Fibroblast of villous mesenchyme (primary cell): ENCODE measurements at regions not wholly inside any gene's neighbourhood (a gene's known extent, or its start where the extent isn't known, plus 50 kb on each side); places are given as distances from the start of the nearest gene placed in this dataset.

ENCODE experiments used
- DNase-seq: peaks from one replicate; pipeline ENCODE4 v3.0.0-alpha.2; 2010; ENCODE audit warnings: low read depth
- H3K4me3 ChIP-seq: 2 replicates; pipeline ENCODE4 v1.5.1; 2011; ENCODE audit warnings: low read depth, mild to moderate bottlenecking, low read length
- CTCF ChIP-seq: IDR thresholded peaks from 2 replicates; pipeline ENCODE4 v1.5.1; 2012; ENCODE audit warnings: low read depth, mild to moderate bottlenecking, low read length; ENCODE audit not compliant: insufficient read depth

GRCh38 chr6:71496722-71497033 is 208.1 kb downstream of the OGFRL1 start:
- no peak for DNase-seq
- TF ChIP-seq CTCF, result no peak
- no peak overlapping the region for H3K4me3 ChIP-seq

GRCh38 chr6:71498638-71499037 is 210.0 kb downstream of the OGFRL1 start:
- no peak overlapping the region for H3K4me3 ChIP-seq
- TF ChIP-seq CTCF, result no peak
- no peak for DNase-seq

- no peak for TF ChIP-seq CTCF
- no peak for DNase-seq
- H3K4me3 ChIP-seq, result no peak overlapping the region
Observed at GRCh38 chr6:71499667-71500066, 211.1 kb downstream of the OGFRL1 start.

- DNase-seq, result no peak
- H3K4me3 ChIP-seq, result no peak overlapping the region
- no peak for TF ChIP-seq CTCF
Observed at GRCh38 chr6:71502168-71502567, 213.6 kb downstream of the OGFRL1 start.

DNA sequence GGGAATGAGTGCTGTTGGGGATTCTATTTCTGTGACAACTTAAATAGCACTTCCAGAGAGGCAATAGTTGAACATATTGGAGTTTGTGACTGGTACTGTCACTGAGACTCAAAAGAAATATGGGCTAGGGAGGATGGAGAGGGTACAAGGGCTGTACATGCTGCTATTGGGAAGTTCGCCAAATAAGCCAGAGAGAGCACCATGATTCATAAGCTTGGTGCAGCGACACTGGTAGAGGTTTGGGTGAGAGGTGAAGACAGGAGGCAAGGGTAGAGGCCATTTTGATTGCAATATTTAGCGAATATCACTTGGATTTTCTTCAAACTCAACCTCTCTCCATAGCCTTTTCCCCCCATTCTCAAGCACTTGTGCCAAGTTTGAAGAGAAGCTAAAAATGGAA is 214.3 kb downstream of the OGFRL1 start:
- DNase-seq, result no peak

GRCh38 chr6:71507183-71507582 is 218.6 kb downstream of the OGFRL1 start:
- DNase-seq, result no peak
- TF ChIP-seq CTCF, result no peak
- no peak overlapping the region for H3K4me3 ChIP-seq

More for the DNA sequence above, 214.3 kb downstream of the OGFRL1 start:
- H3K4me3 ChIP-seq, result no peak overlapping the region
- TF ChIP-seq CTCF, result no peak

DNA sequence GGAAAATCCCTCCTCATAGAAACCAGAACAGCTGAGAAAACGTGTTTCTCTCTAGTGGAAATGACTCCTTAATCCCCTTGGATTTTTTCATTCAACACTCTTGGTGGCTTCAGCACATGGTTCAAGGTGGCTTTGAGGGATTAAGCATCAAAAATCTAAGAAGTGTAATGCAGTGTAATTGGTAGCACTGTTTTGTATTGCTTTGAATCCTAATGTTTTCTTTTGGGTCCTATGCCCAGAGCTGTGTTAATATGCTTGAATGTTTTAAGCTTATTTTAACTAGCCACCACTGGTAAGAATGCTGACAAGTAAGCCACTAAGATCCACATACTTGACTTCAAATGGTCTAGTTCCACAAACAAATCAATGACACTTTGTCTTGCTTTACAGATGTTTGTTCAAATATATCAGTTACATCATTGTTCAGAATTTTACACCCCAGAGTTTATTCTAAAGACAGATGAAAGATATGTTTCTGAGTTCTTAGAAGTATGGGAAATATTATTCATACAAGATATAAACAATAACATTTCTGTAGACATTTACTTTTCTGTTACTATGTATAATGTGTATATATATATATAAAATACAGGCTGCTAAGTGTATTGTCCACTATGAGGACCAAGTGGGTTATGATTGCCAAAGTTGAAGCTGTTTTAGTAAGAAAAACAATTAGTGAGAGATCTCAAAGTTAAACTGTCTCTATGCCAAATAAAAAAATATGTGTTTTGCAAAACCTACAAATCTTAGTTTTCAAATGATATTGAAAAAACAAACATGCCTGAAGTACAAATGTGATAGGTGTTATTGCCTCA is 220.8 kb downstream of the OGFRL1 start:
- H3K4me3 ChIP-seq, result no peak overlapping the region
- no peak for TF ChIP-seq CTCF
- DNase-seq, result peak; percentile 55
